Loucy (cell line): ENCODE measurements at regions not wholly inside any gene's neighbourhood (a gene's known extent, or its start where the extent isn't known, plus 50 kb on each side); places are given as distances from the start of the nearest gene placed in this dataset.

Experiments
- H2AFZ ChIP-seq: fragments of 200-600 bp; sonication (generic); 2 replicates; pipeline ENCODE4 v1.6.0; 2016; ENCODE audit warnings: antibody characterized with exemption, mild to moderate bottlenecking, low read length, moderate library complexity
- H3F3A ChIP-seq: fragments of 200-600 bp; 2 replicates; pipeline ENCODE4 v1.6.0; 2016; ENCODE audit warnings: antibody characterized with exemption, low read depth, mild to moderate bottlenecking
- H3K27me3 ChIP-seq: fragments of 200-600 bp; sonication (generic); 2 replicates; pipeline ENCODE4 v1.6.1; 2014; ENCODE audit warnings: low read length, mild to moderate bottlenecking; ENCODE audit not compliant: insufficient read depth, poor library complexity, severe bottlenecking
- H3K36me3 ChIP-seq: fragments of 200-600 bp; sonication (generic); 2 replicates; pipeline ENCODE4 v1.6.1; 2016; ENCODE audit warnings: low read length; ENCODE audit not compliant: insufficient read depth
- H3K4me1 ChIP-seq: fragments of 200-600 bp; sonication (generic); 2 replicates; pipeline ENCODE4 v1.5.1; 2014; ENCODE audit warnings: low read length, mild to moderate bottlenecking; ENCODE audit not compliant: insufficient read depth, poor library complexity, severe bottlenecking
- H3K4me2 ChIP-seq: fragments of 200-600 bp; sonication (generic); 2 replicates; pipeline ENCODE4 v1.6.0; 2014; ENCODE audit warnings: antibody characterized with exemption, low read length, low read depth, mild to moderate bottlenecking; ENCODE audit not compliant: poor library complexity, severe bottlenecking
- H3K4me3 ChIP-seq: fragments of 200-600 bp; sonication (generic); 2 replicates; pipeline ENCODE4 v1.5.1; 2014; ENCODE audit warnings: low read length, mild to moderate bottlenecking, mixed read lengths; ENCODE audit not compliant: poor library complexity, severe bottlenecking
- H3K79me2 ChIP-seq: fragments of 200-600 bp; sonication (generic); 2 replicates; pipeline ENCODE4 v1.6.1; 2014; ENCODE audit warnings: low read length; ENCODE audit not compliant: insufficient read depth
- H3K9ac ChIP-seq: fragments of 200-600 bp; sonication (generic); 2 replicates; pipeline ENCODE4 v1.6.0; 2014; ENCODE audit warnings: mild to moderate bottlenecking, low read depth, low read length, moderate library complexity; ENCODE audit not compliant: poor library complexity, severe bottlenecking
- H3K9me2 ChIP-seq: fragments of 200-600 bp; sonication (generic); replicated peaks from 2 replicates; pipeline ENCODE4 v1.6.1; 2016; ENCODE audit warnings: low read depth, low read length, mixed read lengths
- H3K9me3 ChIP-seq: fragments of 200-600 bp; sonication (generic); 2 replicates; pipeline ENCODE4 v1.6.1; 2014; ENCODE audit warnings: mild to moderate bottlenecking, antibody characterized with exemption, low read length, low read depth; ENCODE audit not compliant: insufficient read depth
- H4K20me1 ChIP-seq: fragments of 200-600 bp; sonication (generic); 2 replicates; pipeline ENCODE4 v1.6.0; 2014; ENCODE audit warnings: antibody characterized with exemption, low read length, mild to moderate bottlenecking; ENCODE audit not compliant: insufficient read depth, poor library complexity, severe bottlenecking
- CTCF ChIP-seq: fragments of 200-600 bp; sonication (generic); conservative IDR thresholded peaks from 2 replicates; pipeline ENCODE4 v1.5.1; 2014; ENCODE audit warnings: mild to moderate bottlenecking, antibody characterized with exemption, low read length
- EZH2phosphoT487 ChIP-seq: fragments of 200-600 bp; IDR thresholded peaks from 2 replicates; pipeline ENCODE4 v1.6.1; 2018; ENCODE audit warnings: antibody characterized with exemption, mild to moderate bottlenecking, moderate library complexity, borderline replicate concordance

GRCh38 chr1:234727018-234727940 lies 117.3 kb upstream of the IRF2BP2 start:
- TF ChIP-seq CTCF (peak; percentile 15; the same call in 1 of the 2 replicates), EZH2phosphoT487 (no peak)
- Histone ChIP-seq H3K4me2 (peak overlapping the region; percentile 91), H3K9me2 (no peaks in the 10 kb centered on the region), H3K4me1 (peaks cover 95% of the 10 kb centered on the region), H2AFZ (peak overlapping the region; percentile 14; the same call in 1 of the 2 replicates), H4K20me1 (no peaks in the 10 kb centered on the region), H3K9ac (peak overlapping the region; percentile 98), H3K4me3 (no peak overlapping the region), H3K9me3 (no peaks in the 10 kb centered on the region), H3F3A (peaks cover 36% of the 10 kb centered on the region), H3K27me3 (no peaks in the 10 kb centered on the region), H3K36me3 (no peaks in the 10 kb centered on the region), H3K79me2 (peaks cover 9% of the 10 kb centered on the region; the same call in 1 of the 2 replicates)

GRCh38 chr1:234726359-234726943 lies 116.5 kb upstream of the IRF2BP2 start:
- H3K4me2 ChIP-seq = peak overlapping the region; percentile 91
- no peaks in the 10 kb centered on the region for H3K9me3 ChIP-seq
- no peaks in the 10 kb centered on the region for H4K20me1 ChIP-seq
- H2AFZ ChIP-seq = no peak overlapping the region; the same call in 1 of the 2 replicates
- no peaks in the 10 kb centered on the region for H3K9me2 ChIP-seq
- H3K9ac ChIP-seq = peak overlapping the region; percentile 98
- H3K79me2 ChIP-seq = peaks cover 9% of the 10 kb centered on the region; the same call in 1 of the 2 replicates
- peaks cover 97% of the 10 kb centered on the region for H3K4me1 ChIP-seq
- H3K36me3 ChIP-seq = no peaks in the 10 kb centered on the region
- TF ChIP-seq EZH2phosphoT487 (no peak), CTCF (no peak)
- H3K27me3 ChIP-seq = no peaks in the 10 kb centered on the region
- H3F3A ChIP-seq = peaks cover 36% of the 10 kb centered on the region
- peak overlapping the region; percentile 70 for H3K4me3 ChIP-seq

- peaks cover 97% of the 10 kb centered on the region for H3K4me1 ChIP-seq
These were observed 115.5 kb upstream of the IRF2BP2 start for GRCh38 chr1:234725177-234726132.

More at GRCh38 chr1:234725177-234726132, 115.5 kb upstream of the IRF2BP2 start:
- no peak overlapping the region for H2AFZ ChIP-seq
- peak overlapping the region; percentile 98 for H3K9ac ChIP-seq
- peak overlapping the region; percentile 70 for H3K4me3 ChIP-seq
- no peaks in the 10 kb centered on the region for H3K9me2 ChIP-seq
- no peaks in the 10 kb centered on the region for H3K36me3 ChIP-seq
- peaks cover 9% of the 10 kb centered on the region; the same call in 1 of the 2 replicates for H3K79me2 ChIP-seq
- no peaks in the 10 kb centered on the region for H4K20me1 ChIP-seq
- TF ChIP-seq EZH2phosphoT487 (no peak), CTCF (no peak)
- no peaks in the 10 kb centered on the region for H3K9me3 ChIP-seq
- H3K4me2 ChIP-seq = peak overlapping the region; percentile 91
- H3K27me3 ChIP-seq = no peaks in the 10 kb centered on the region
- H3F3A ChIP-seq = peaks cover 36% of the 10 kb centered on the region
